ENCODE measurements at regions not wholly inside any gene's neighbourhood (a gene's known extent, or its start where the extent isn't known, plus 50 kb on each side); places are given as distances from the start of the nearest gene placed in this dataset.

DNA sequence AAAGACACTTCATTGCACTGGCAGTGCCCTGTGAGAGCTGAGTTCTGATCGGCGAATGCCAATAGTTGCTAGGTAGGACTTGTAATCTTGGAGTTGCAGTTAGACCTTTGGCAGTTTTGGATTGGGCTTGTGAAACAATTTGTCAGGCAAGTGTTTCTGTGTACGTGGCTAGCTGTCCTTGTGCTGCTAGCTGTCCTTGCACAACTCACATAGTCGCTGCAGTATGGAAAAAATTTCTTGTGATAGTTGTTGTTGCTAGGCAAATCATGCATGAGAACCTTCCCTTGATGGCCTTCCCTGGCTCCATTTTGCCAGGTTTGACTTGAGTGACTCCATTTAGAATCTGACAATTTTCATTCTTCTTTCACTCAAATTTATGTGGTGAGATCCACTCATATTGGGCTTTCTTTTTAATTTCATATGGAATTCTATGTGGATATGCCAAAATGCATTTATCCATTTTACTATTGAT is 140.7 kb downstream of the APIP start:
- CTCF ChIA-PET (ENCODE audit: low intra/inter-chr PET ratio, low total read pairs): no interaction called here
- H3K27me3 ChIP-seq (ENCODE audit: control insufficient read depth in 1 of 2, insufficient read depth in 2 of 2, low read length in 2 of 2): no peaks in the 10 kb centered on the region; a peak in 1 of 5 replicates
- H4K20me1 ChIP-seq (ENCODE audit: insufficient read depth, low read length): no peaks in the 10 kb centered on the region
- BruUV-seq (replicated peaks): no TSS peak
- intact Hi-C loops (cut with micrococcal nuclease; ENCODE audit: unreplicated experiment): no loop called here
- H3K4me3 ChIP-seq (replicated peaks in 1 of 3; ENCODE audit: insufficient read depth in 1 of 3, low read depth in 2 of 3, low read length in 3 of 3): no peak overlapping the region
- WGBS (ENCODE audit: low lambda C conversion rate): 56% methylated on average over 4 of the region's 4 CpGs
- POLR2A ChIA-PET: no interaction called here
- TF ChIP-seq HNRNPL (IDR thresholded peaks at IDR 0.05; ENCODE audit: low read depth, low read length): no peak
- TF ChIP-seq NR2F1 (CRISPR knock-in tag; IDR thresholded peaks at IDR 0.05): no peak
- TF ChIP-seq, protein P1, sequence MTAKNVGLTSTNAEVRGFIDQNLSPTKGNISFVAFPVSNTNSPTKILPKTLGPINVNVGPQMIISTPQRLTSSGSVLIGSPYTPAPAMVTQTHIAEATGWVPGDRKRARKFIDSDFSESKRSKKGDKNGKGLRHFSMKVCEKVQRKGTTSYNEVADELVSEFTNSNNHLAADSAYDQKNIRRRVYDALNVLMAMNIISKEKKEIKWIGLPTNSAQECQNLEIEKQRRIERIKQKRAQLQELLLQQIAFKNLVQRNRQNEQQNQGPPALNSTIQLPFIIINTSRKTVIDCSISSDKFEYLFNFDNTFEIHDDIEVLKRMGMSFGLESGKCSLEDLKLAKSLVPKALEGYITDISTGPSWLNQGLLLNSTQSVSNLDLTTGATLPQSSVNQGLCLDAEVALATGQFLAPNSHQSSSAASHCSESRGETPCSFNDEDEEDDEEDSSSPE (CRISPR knock-in tag; IDR thresholded peaks at IDR 0.05): no peak
- TF ChIP-seq, protein P2, sequence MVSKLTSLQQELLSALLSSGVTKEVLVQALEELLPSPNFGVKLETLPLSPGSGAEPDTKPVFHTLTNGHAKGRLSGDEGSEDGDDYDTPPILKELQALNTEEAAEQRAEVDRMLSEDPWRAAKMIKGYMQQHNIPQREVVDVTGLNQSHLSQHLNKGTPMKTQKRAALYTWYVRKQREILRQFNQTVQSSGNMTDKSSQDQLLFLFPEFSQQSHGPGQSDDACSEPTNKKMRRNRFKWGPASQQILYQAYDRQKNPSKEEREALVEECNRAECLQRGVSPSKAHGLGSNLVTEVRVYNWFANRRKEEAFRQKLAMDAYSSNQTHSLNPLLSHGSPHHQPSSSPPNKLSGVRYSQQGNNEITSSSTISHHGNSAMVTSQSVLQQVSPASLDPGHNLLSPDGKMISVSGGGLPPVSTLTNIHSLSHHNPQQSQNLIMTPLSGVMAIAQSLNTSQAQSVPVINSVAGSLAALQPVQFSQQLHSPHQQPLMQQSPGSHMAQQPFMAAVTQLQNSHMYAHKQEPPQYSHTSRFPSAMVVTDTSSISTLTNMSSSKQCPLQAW (CRISPR knock-in tag; IDR thresholded peaks at IDR 0.05): no peak
- no peak for TF ChIP-seq STAG1 (CRISPR knock-in tag; IDR thresholded peaks at IDR 0.05)
- TF ChIP-seq RFX5 (IDR thresholded peaks at IDR 0.05; ENCODE audit: low read depth, low read length): peak; percentile 73
- peak; percentile 68; the same call in 1 of the 2 replicates for TF ChIP-seq CEBPB (IDR thresholded peaks at IDR 0.05; ENCODE audit: borderline replicate concordance, low read depth, low read length)
- no peak for TF ChIP-seq ZNF891 (CRISPR knock-in tag; IDR thresholded peaks at IDR 0.05)
- no peak overlapping the region for H3K4me2 ChIP-seq (ENCODE audit: low read depth, low read length)
- no peaks in the 10 kb centered on the region for H3K9me3 ChIP-seq (ENCODE audit: low read length)
- peak; percentile 19 for DNase-seq (ENCODE audit: low spot score)
- no peaks in the 10 kb centered on the region for H3K36me3 ChIP-seq (replicated peaks in 1 of 2; ENCODE audit: control insufficient read depth in 1 of 2, insufficient read depth in 2 of 2, low read length in 2 of 2)
- H3K4me1 ChIP-seq (ENCODE audit: insufficient read depth, low read length): no peaks in the 10 kb centered on the region; the same call in 1 of the 2 replicates
- FAIRE-seq: no peak
- H3K79me2 ChIP-seq (ENCODE audit: insufficient read depth, low read length): no peaks in the 10 kb centered on the region
- no peak for ATAC-seq
- no peak overlapping the region for H2AFZ ChIP-seq (ENCODE audit: low read length)
- H3K9ac ChIP-seq (ENCODE audit: insufficient read depth, low read depth, low read length): no peak overlapping the region
- no peak overlapping the region for H3K27ac ChIP-seq (ENCODE audit: extremely low read length, insufficient read depth, low read length)
- in situ Hi-C loops (cut with HindIII; ENCODE audit: extremely low pct_ligation_motif_present, low pct_unique_long_range_greater_than_20kb): no loop called here
